ENCODE measurements at regions not wholly inside any gene's neighbourhood (a gene's known extent, or its start where the extent isn't known, plus 50 kb on each side); places are given as distances from the start of the nearest gene placed in this dataset.
A peak's percentile ranks its signal among the peaks of the same experiment; 100 is the strongest.

- Mint-ChIP-seq H3K36me3 (no peaks in the 10 kb centered on the region), H3K4me1 (ENCODE audit: unreplicated experiment) (peaks cover 7% of the 10 kb centered on the region), H3K27ac (no peak overlapping the region), H3K27me3 (no peaks in the 10 kb centered on the region), H3K4me3 (no peak overlapping the region), H3K9me3 (peaks cover 4% of the 10 kb centered on the region)
- no peak for DNase-seq (ENCODE audit: extremely low spot score, unreplicated experiment)
- no peak for TF ChIP-seq CTCF (conservative IDR thresholded peaks at IDR 0.05)
Measured at GRCh38 chr5:19319252-19319651, 668.7 kb downstream of the CDH18 start.

GRCh38 chr5:19322716-19323485, 665.1 kb downstream of the CDH18 start:
- no peak for TF ChIP-seq CTCF (conservative IDR thresholded peaks at IDR 0.05)
- Mint-ChIP-seq H3K27me3 (no peaks in the 10 kb centered on the region), H3K36me3 (no peaks in the 10 kb centered on the region), H3K27ac (peak overlapping the region; percentile 78), H3K9me3 (peaks cover 4% of the 10 kb centered on the region), H3K4me1 (ENCODE audit: unreplicated experiment) (peaks cover 7% of the 10 kb centered on the region), H3K4me3 (peak overlapping the region; percentile 21)
- DNase-seq (ENCODE audit: extremely low spot score, unreplicated experiment): no peak

- Mint-ChIP-seq H3K4me3 (no peak overlapping the region), H3K36me3 (no peaks in the 10 kb centered on the region), H3K9me3 (no peaks in the 10 kb centered on the region), H3K27ac (no peak overlapping the region), H3K4me1 (ENCODE audit: unreplicated experiment) (no peaks in the 10 kb centered on the region), H3K27me3 (no peaks in the 10 kb centered on the region)
- no peak for DNase-seq (ENCODE audit: extremely low spot score, unreplicated experiment)
- no peak for TF ChIP-seq CTCF (conservative IDR thresholded peaks at IDR 0.05)
Measured at GRCh38 chr5:19334278-19334677, 653.7 kb downstream of the CDH18 start.

- Mint-ChIP-seq H3K36me3 (no peaks in the 10 kb centered on the region), H3K27ac (no peak overlapping the region), H3K4me1 (ENCODE audit: unreplicated experiment) (no peaks in the 10 kb centered on the region), H3K4me3 (no peak overlapping the region), H3K9me3 (peaks cover 5% of the 10 kb centered on the region), H3K27me3 (no peaks in the 10 kb centered on the region)
- DNase-seq (ENCODE audit: extremely low spot score, unreplicated experiment): no peak
- no peak for TF ChIP-seq CTCF (conservative IDR thresholded peaks at IDR 0.05)
Measured at GRCh38 chr5:19342942-19343341, 645.1 kb downstream of the CDH18 start.

- Mint-ChIP-seq H3K36me3 (no peaks in the 10 kb centered on the region), H3K9me3 (no peaks in the 10 kb centered on the region), H3K27me3 (no peaks in the 10 kb centered on the region), H3K4me1 (ENCODE audit: unreplicated experiment) (no peaks in the 10 kb centered on the region), H3K27ac (no peak overlapping the region), H3K4me3 (no peak overlapping the region)
- no peak for TF ChIP-seq CTCF (conservative IDR thresholded peaks at IDR 0.05)
- DNase-seq (ENCODE audit: extremely low spot score, unreplicated experiment): no peak
Measured at GRCh38 chr5:19352120-19352519, 635.9 kb downstream of the CDH18 start.
